ENCODE measurements at regions not wholly inside any gene's neighbourhood (a gene's known extent, or its start where the extent isn't known, plus 50 kb on each side); places are given as distances from the start of the nearest gene placed in this dataset.

- no peak for DNase-seq (ENCODE audit: extremely low read depth, low read depth)
Observed at GRCh38 chr15:66927201-66928077, 138.0 kb upstream of the SMAD3 start.

- no peak for DNase-seq (ENCODE audit: extremely low read depth, low read depth)
Observed at GRCh38 chr15:66928101-66928500, 137.3 kb upstream of the SMAD3 start.

GRCh38 chr15:66928784-66929183 is 136.6 kb upstream of the SMAD3 start:
- no peak for DNase-seq (ENCODE audit: extremely low read depth, low read depth)

GRCh38 chr15:66929843-66930402 is 135.5 kb upstream of the SMAD3 start:
- no peak for DNase-seq (ENCODE audit: extremely low read depth, low read depth)

GRCh38 chr15:66931768-66932633 is 133.4 kb upstream of the SMAD3 start:
- peak; percentile 89 for DNase-seq (ENCODE audit: extremely low read depth, low read depth)

GRCh38 chr15:66932634-66933024 is 132.8 kb upstream of the SMAD3 start:
- no peak for DNase-seq (ENCODE audit: extremely low read depth, low read depth)

GRCh38 chr15:66933932-66934867 is 131.2 kb upstream of the SMAD3 start:
- no peak for DNase-seq (ENCODE audit: extremely low read depth, low read depth)

- no peak for DNase-seq (ENCODE audit: extremely low read depth, low read depth)
Observed at GRCh38 chr15:66934868-66935520, 130.4 kb upstream of the SMAD3 start.

- no peak for DNase-seq (ENCODE audit: extremely low read depth, low read depth)
Observed at GRCh38 chr15:66935688-66936087, 129.7 kb upstream of the SMAD3 start.

GRCh38 chr15:66936109-66936860 is 129.1 kb upstream of the SMAD3 start:
- no peak for DNase-seq (ENCODE audit: extremely low read depth, low read depth)

- no peak for DNase-seq (ENCODE audit: extremely low read depth, low read depth)
Observed at GRCh38 chr15:66936861-66937582, 128.4 kb upstream of the SMAD3 start.

- no peak for DNase-seq (ENCODE audit: extremely low read depth, low read depth)
Observed at GRCh38 chr15:66937588-66937987, 127.8 kb upstream of the SMAD3 start.

GRCh38 chr15:66938114-66938830 is 127.1 kb upstream of the SMAD3 start:
- DNase-seq (ENCODE audit: extremely low read depth, low read depth): no peak

- no peak for DNase-seq (ENCODE audit: extremely low read depth, low read depth)
Observed at GRCh38 chr15:66939016-66939415, 126.4 kb upstream of the SMAD3 start.

- DNase-seq (ENCODE audit: extremely low read depth, low read depth): no peak
Observed at GRCh38 chr15:66939451-66940023, 125.9 kb upstream of the SMAD3 start.

GRCh38 chr15:66940368-66940767 is 125.0 kb upstream of the SMAD3 start:
- DNase-seq (ENCODE audit: extremely low read depth, low read depth): peak; percentile 87

- no peak for DNase-seq (ENCODE audit: extremely low read depth, low read depth)
Observed at GRCh38 chr15:66941108-66941711, 124.2 kb upstream of the SMAD3 start.

All from NCI-H460 (cell line).